ENCODE measurements at regions not wholly inside any gene's neighbourhood (a gene's known extent, or its start where the extent isn't known, plus 50 kb on each side); places are given as distances from the start of the nearest gene placed in this dataset.

DNA sequence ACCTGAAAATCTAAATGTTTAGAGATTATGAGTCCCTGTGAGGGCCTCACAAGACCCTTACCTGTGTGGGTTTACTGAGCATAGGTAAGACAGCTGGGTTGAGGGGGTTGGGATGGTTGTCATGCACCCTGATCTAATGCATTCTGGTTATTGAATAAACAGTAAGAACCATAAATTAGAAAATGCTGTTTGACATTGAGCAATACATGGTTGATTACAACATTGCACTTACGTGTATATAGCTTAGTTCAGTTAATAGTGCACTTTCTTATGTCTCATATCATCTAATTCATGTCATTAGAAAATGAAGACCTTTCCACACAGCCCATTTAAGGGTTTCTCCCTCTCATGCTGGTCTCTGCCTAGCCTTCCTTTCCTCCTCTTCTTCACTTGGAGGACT lies 253.5 kb upstream of the ATP5MC3 start:
- H3K27me3 ChIP-seq (ENCODE audit: insufficient read depth, low read length) = no peaks in the 10 kb centered on the region
- no peaks in the 10 kb centered on the region for H3K36me3 ChIP-seq (ENCODE audit: control insufficient read depth in 1 of 2, insufficient read depth in 2 of 2, low read length in 2 of 2)
- H2AFZ ChIP-seq (ENCODE audit: low read depth, low read length, poor library complexity, severe bottlenecking) = no peak overlapping the region
- H4K20me1 ChIP-seq (ENCODE audit: insufficient read depth) = no peaks in the 10 kb centered on the region
- DNase-seq (ENCODE audit: low read depth, low spot score) = no peak
- no peaks in the 10 kb centered on the region for H3K79me2 ChIP-seq (ENCODE audit: insufficient read depth, low read length)
- H3K4me1 ChIP-seq (ENCODE audit: control insufficient read depth in 1 of 2, insufficient read depth in 2 of 2, low read length in 2 of 2) = no peaks in the 10 kb centered on the region
- ATAC-seq = no peak
- TF ChIP-seq JUND (IDR thresholded peaks at IDR 0.05) = no peak
- TF ChIP-seq, protein P1, sequence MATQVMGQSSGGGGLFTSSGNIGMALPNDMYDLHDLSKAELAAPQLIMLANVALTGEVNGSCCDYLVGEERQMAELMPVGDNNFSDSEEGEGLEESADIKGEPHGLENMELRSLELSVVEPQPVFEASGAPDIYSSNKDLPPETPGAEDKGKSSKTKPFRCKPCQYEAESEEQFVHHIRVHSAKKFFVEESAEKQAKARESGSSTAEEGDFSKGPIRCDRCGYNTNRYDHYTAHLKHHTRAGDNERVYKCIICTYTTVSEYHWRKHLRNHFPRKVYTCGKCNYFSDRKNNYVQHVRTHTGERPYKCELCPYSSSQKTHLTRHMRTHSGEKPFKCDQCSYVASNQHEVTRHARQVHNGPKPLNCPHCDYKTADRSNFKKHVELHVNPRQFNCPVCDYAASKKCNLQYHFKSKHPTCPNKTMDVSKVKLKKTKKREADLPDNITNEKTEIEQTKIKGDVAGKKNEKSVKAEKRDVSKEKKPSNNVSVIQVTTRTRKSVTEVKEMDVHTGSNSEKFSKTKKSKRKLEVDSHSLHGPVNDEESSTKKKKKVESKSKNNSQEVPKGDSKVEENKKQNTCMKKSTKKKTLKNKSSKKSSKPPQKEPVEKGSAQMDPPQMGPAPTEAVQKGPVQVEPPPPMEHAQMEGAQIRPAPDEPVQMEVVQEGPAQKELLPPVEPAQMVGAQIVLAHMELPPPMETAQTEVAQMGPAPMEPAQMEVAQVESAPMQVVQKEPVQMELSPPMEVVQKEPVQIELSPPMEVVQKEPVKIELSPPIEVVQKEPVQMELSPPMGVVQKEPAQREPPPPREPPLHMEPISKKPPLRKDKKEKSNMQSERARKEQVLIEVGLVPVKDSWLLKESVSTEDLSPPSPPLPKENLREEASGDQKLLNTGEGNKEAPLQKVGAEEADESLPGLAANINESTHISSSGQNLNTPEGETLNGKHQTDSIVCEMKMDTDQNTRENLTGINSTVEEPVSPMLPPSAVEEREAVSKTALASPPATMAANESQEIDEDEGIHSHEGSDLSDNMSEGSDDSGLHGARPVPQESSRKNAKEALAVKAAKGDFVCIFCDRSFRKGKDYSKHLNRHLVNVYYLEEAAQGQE (IDR thresholded peaks at IDR 0.05; ENCODE audit: low read depth) = no peak
- no peak for TF ChIP-seq RAD21 (IDR thresholded peaks at IDR 0.05; ENCODE audit: low read depth)
- TF ChIP-seq CEBPB (IDR thresholded peaks at IDR 0.05; ENCODE audit: low read depth) = no peak
- TF ChIP-seq, protein P2, sequence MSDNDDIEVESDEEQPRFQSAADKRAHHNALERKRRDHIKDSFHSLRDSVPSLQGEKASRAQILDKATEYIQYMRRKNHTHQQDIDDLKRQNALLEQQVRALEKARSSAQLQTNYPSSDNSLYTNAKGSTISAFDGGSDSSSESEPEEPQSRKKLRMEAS (IDR thresholded peaks at IDR 0.05) = no peak
- H3K4me3 ChIP-seq (replicated peaks in 1 of 2; ENCODE audit: low read depth in 1 of 2, low read length in 2 of 2) = no peak overlapping the region
- no peak overlapping the region for H3K9ac ChIP-seq (ENCODE audit: low read length)
- RAD21 ChIA-PET (ENCODE audit: low non-redundant PET in 1 of 2, low total read pairs in 2 of 2, uncharacterized antibody in 2 of 2, unreplicated experiment in 2 of 2) = no interaction called here
- no TSS peak for BruUV-seq (replicated peaks)
- H3K4me2 ChIP-seq (ENCODE audit: low read length) = no peak overlapping the region
- intact Hi-C loops (cut with micrococcal nuclease) = no loop called here
- H3K9me2 ChIP-seq (ENCODE audit: insufficient read depth) = no peaks in the 10 kb centered on the region
- H3K27ac ChIP-seq (ENCODE audit: low read depth, low read length) = no peak overlapping the region
- H3K9me3 ChIP-seq (ENCODE audit: control insufficient read depth in 1 of 2, insufficient read depth in 1 of 2, low read depth in 1 of 2, low read length in 2 of 2) = no peaks in the 10 kb centered on the region
- CTCF ChIA-PET = no interaction called here
- POLR2A ChIA-PET = no interaction called here

DNA sequence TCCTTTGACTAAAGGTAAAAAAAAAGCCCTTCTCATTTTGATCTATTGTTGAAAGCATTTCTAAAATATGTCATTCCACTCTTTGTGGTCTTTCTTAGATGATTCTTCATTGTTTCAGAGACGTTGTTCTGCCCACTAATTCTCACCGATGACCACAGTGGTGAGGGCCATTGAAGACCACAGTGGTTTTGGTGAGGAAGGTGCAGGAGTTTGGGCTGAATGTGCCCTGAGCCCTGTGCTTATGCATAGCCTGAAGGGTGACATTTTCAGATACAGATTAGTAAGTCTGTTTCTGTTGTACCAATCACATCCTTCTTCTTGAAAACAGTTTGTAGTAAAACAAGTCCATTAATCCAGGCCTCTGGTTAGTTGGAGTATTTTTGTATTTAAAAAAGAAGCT lies 251.3 kb upstream of the ATP5MC3 start:
- H3K9ac ChIP-seq (ENCODE audit: low read length) = no peak overlapping the region
- ATAC-seq (no peak), DNase-seq (ENCODE audit: low read depth, low spot score) (no peak)
- H3K36me3 ChIP-seq (ENCODE audit: control insufficient read depth in 1 of 2, insufficient read depth in 2 of 2, low read length in 2 of 2) = no peaks in the 10 kb centered on the region
- no peak overlapping the region for H3K4me2 ChIP-seq (ENCODE audit: low read length)
- no peak overlapping the region for H2AFZ ChIP-seq (ENCODE audit: low read depth, low read length, poor library complexity, severe bottlenecking)
- no peaks in the 10 kb centered on the region for H3K4me1 ChIP-seq (ENCODE audit: control insufficient read depth in 1 of 2, insufficient read depth in 2 of 2, low read length in 2 of 2)
- intact Hi-C loops (cut with micrococcal nuclease) = no loop called here
- H3K27me3 ChIP-seq (ENCODE audit: insufficient read depth, low read length) = no peaks in the 10 kb centered on the region
- RAD21 ChIA-PET (ENCODE audit: low non-redundant PET in 1 of 2, low total read pairs in 2 of 2, uncharacterized antibody in 2 of 2, unreplicated experiment in 2 of 2) = no interaction called here
- BruUV-seq (replicated peaks) = no TSS peak
- H3K27ac ChIP-seq (ENCODE audit: low read depth, low read length) = no peak overlapping the region
- no peak for TF ChIP-seq SP1 (IDR thresholded peaks at IDR 0.05; ENCODE audit: low read depth)
- TF ChIP-seq CEBPB (IDR thresholded peaks at IDR 0.05; ENCODE audit: low read depth) = no peak
- no peak for TF ChIP-seq EZH2phosphoT487 (IDR thresholded peaks at IDR 0.05; ENCODE audit: borderline replicate concordance)
- no peak for TF ChIP-seq SRF (IDR thresholded peaks at IDR 0.05; ENCODE audit: low read depth)
- no peak for TF ChIP-seq POLR2A (IDR thresholded peaks at IDR 0.05; ENCODE audit: borderline replicate concordance, extremely low read depth, insufficient read depth, insufficient read length)
- no peak for TF ChIP-seq EZH2 (IDR thresholded peaks at IDR 0.05)
- TF ChIP-seq, protein P3, sequence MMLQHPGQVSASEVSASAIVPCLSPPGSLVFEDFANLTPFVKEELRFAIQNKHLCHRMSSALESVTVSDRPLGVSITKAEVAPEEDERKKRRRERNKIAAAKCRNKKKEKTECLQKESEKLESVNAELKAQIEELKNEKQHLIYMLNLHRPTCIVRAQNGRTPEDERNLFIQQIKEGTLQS (IDR thresholded peaks at IDR 0.05) = no peak
- TF ChIP-seq, protein P2 (IDR thresholded peaks at IDR 0.05) = no peak
- no peaks in the 10 kb centered on the region for H3K9me2 ChIP-seq (ENCODE audit: insufficient read depth)
- no peaks in the 10 kb centered on the region for H4K20me1 ChIP-seq (ENCODE audit: insufficient read depth)
- CTCF ChIA-PET = no interaction called here
- H3K4me3 ChIP-seq (replicated peaks in 1 of 2; ENCODE audit: low read depth in 1 of 2, low read length in 2 of 2) = no peak overlapping the region
- POLR2A ChIA-PET = no interaction called here
- H3K79me2 ChIP-seq (ENCODE audit: insufficient read depth, low read length) = no peaks in the 10 kb centered on the region
- no peaks in the 10 kb centered on the region for H3K9me3 ChIP-seq (ENCODE audit: control insufficient read depth in 1 of 2, insufficient read depth in 1 of 2, low read depth in 1 of 2, low read length in 2 of 2)
